Gastroesophageal sphincter (tissue), 4 donors: ENCODE measurements at regions not wholly inside any gene's neighbourhood (a gene's known extent, or its start where the extent isn't known, plus 50 kb on each side); places are given as distances from the start of the nearest gene placed in this dataset.

ENCODE experiments used
- ATAC-seq: fragments of 150-250 bp; one replicate; pipeline ENCODE4 v1.9.1; 2016; ENCODE audit warnings: mild to moderate bottlenecking, moderate library complexity
- H3K27ac ChIP-seq, 4 donors: fragments of 200-600 bp; sonication (generic) in 3 of 4; 1 replicate in 3 of 4; 2 replicates in 1 of 4; pipeline ENCODE4 v1.5.1; 2016 to 2019
- H3K27me3 ChIP-seq: fragments of 200-600 bp; sonication (generic); one replicate; pipeline ENCODE4 v1.5.1; 2019
- H3K36me3 ChIP-seq, 2 donors: fragments of 200-600 bp; sonication (generic); one replicate each; pipeline ENCODE4 v1.5.1; 2019; ENCODE audit warnings: control low read depth in 1 of 2
- H3K4me1 ChIP-seq, 3 donors: fragments of 200-600 bp; sonication (generic); 1 replicate in 2 of 3; 2 replicates in 1 of 3; pipeline ENCODE4 v1.5.1; 2016 to 2019; ENCODE audit warnings: control low read depth in 2 of 3
- H3K4me3 ChIP-seq, 2 donors: fragments of 200-600 bp; sonication (generic); one replicate each; pipeline ENCODE4 v1.5.1; 2019; ENCODE audit warnings: mild to moderate bottlenecking in 1 of 2, moderate library complexity in 1 of 2
- H3K9me3 ChIP-seq, 3 donors: fragments of 200-600 bp; sonication (generic); one replicate each; pipeline ENCODE4 v1.5.1; 2017 to 2019; ENCODE audit warnings: control low read depth in 2 of 3
- CTCF ChIP-seq, 4 experiments: fragments of 200-600 bp in 2 of 4; fragments of 450-650 bp in 2 of 4; sonication (generic) in 1 of 4; IDR thresholded peaks; one replicate each; pipeline ENCODE4 v1.5.1; 2017 to 2019; ENCODE audit warnings: antibody characterized with exemption in 4 of 4, mild to moderate bottlenecking in 2 of 4, moderate library complexity in 2 of 4
- EP300 ChIP-seq: sonication (generic); formaldehyde crosslinking; IDR thresholded peaks from one replicate; pipeline ENCODE4 v1.6.1; 2017; ENCODE audit warnings: antibody characterized with exemption, mild to moderate bottlenecking
- POLR2A ChIP-seq, 2 donors: fragments of 450-650 bp; IDR thresholded peaks; one replicate each; pipeline ENCODE4 v1.6.1; 2017; ENCODE audit warnings: antibody characterized with exemption in 2 of 2, mild to moderate bottlenecking in 2 of 2, moderate library complexity in 1 of 2
- POLR2AphosphoS5 ChIP-seq: sonication (generic); formaldehyde crosslinking; IDR thresholded peaks from one replicate; pipeline ENCODE4 v1.6.1; 2017; ENCODE audit warnings: antibody characterized with exemption
- WGBS, 2 donors: methylation state at CpG; one replicate each; pipeline ENCODE4 v1.1.5; 2018; ENCODE audit warnings: low coverage in 1 of 2; 5-methylcytosine and 5-hydroxymethylcytosine counted together

- no peak overlapping the region for H3K27ac ChIP-seq
- H3K9me3 ChIP-seq = no peaks in the 10 kb centered on the region
- ATAC-seq = no peak
- peaks cover 0 to 28% (median 3%) of the 10 kb centered on the region in 3 donors for H3K4me1 ChIP-seq
- 47 to 73% methylated on average over 3 to 4 of the region's 4 CpGs for whole genome bisulfite sequencing, 2 donors
- TF ChIP-seq EP300 (no peak), POLR2A (IDR thresholded peaks at IDR 0.05) (no peak), CTCF (IDR thresholded peaks at IDR 0.05) (no peak), POLR2AphosphoS5 (no peak)
- peaks cover 19% of the 10 kb centered on the region for H3K27me3 ChIP-seq
- H3K36me3 ChIP-seq = no peaks in the 10 kb centered on the region
- no peak overlapping the region for H3K4me3 ChIP-seq
Observed at GRCh38 chr13:111662895-111663294, 342.5 kb downstream of the TEX29 start.

DNA sequence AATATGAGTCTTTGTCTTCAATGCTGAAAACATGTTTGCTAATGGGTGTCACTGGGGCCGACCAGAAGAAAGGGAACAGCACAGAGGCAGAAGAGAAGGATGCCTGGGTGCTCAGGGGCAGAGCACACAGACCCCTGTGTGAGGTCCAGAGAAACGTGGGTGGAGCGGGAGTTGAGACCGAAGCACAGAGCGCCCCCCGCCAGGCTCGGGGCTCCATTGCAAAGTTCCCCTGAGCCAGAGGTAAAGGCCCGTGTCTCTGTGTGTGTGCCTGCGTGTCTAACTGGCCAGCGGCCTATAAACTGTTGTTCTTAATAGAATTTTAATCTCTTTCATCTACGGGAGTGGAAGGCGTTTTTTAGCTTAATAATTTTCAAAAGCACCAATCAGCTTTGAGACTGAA lies 343.1 kb downstream of the TEX29 start:
- no peaks in the 10 kb centered on the region for H3K9me3 ChIP-seq
- ATAC-seq = no peak
- H3K36me3 ChIP-seq = no peaks in the 10 kb centered on the region
- no peak overlapping the region for H3K4me3 ChIP-seq
- H3K4me1 ChIP-seq = peaks cover 0 to 28% (median 3%) of the 10 kb centered on the region in 3 donors
- peak overlapping the region in 3 of 4 donors; percentile 14 to 37 (median 29) for H3K27ac ChIP-seq
- TF ChIP-seq EP300 (no peak), POLR2A (IDR thresholded peaks at IDR 0.05) (no peak), POLR2AphosphoS5 (no peak), CTCF (IDR thresholded peaks at IDR 0.05) (no peak)
- 56 to 74% methylated on average over 9 to 10 of the region's 12 CpGs for WGBS, 2 donors
- H3K27me3 ChIP-seq = peaks cover 21% of the 10 kb centered on the region

- no peaks in the 10 kb centered on the region for H3K9me3 ChIP-seq
- WGBS, 2 donors = 28 to 32% methylated on average over 2 to 3 of the region's 9 CpGs
- no peak for ATAC-seq
- H3K36me3 ChIP-seq = no peaks in the 10 kb centered on the region
- no peak overlapping the region for H3K27ac ChIP-seq
- peaks cover 23% of the 10 kb centered on the region for H3K27me3 ChIP-seq
- TF ChIP-seq POLR2A (IDR thresholded peaks at IDR 0.05) = no peak
- no peak for TF ChIP-seq CTCF (IDR thresholded peaks at IDR 0.05)
- TF ChIP-seq EP300 = no peak
- TF ChIP-seq POLR2AphosphoS5 = no peak
- no peak overlapping the region for H3K4me3 ChIP-seq
- H3K4me1 ChIP-seq = peaks cover 0 to 28% (median 3%) of the 10 kb centered on the region in 3 donors
Observed at GRCh38 chr13:111663953-111664421, 343.5 kb downstream of the TEX29 start.

GRCh38 chr13:111664696-111665095 lies 344.3 kb downstream of the TEX29 start:
- no peaks in the 10 kb centered on the region for H3K36me3 ChIP-seq
- peaks cover 23% of the 10 kb centered on the region for H3K27me3 ChIP-seq
- no peak overlapping the region for H3K27ac ChIP-seq
- WGBS, 2 donors = no CpG with 5 or more reads among the region's 4 CpGs
- H3K4me1 ChIP-seq = peaks cover 0 to 23% (median 3%) of the 10 kb centered on the region in 3 donors
- H3K4me3 ChIP-seq = no peak overlapping the region
- TF ChIP-seq CTCF (IDR thresholded peaks at IDR 0.05) = no peak
- no peak for TF ChIP-seq POLR2A (IDR thresholded peaks at IDR 0.05)
- no peak for TF ChIP-seq EP300
- TF ChIP-seq POLR2AphosphoS5 = no peak
- no peaks in the 10 kb centered on the region for H3K9me3 ChIP-seq
- ATAC-seq = no peak

DNA sequence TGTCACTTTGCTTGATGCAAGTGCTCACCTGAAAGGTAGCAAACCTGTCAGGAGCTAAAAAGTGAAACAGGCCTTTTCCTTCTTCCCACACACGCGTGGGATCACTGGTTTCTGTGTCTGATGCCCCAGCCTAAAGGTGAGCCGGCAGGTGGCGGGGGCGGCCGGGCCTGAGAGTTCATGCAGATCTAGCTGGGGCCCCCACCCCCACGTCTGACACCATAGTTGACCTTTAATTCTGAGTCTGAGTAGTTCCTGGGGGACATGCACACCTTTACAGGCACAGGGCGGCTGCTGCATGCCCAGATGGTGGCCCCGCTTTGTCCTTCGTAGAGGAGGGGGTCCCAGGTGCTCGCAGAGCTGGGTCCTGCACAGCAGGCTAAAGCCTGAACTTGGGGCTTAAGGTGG lies 345.3 kb downstream of the TEX29 start:
- H3K9me3 ChIP-seq = no peaks in the 10 kb centered on the region
- H3K27ac ChIP-seq = no peak overlapping the region
- H3K36me3 ChIP-seq = no peaks in the 10 kb centered on the region
- peaks cover 0 to 22% (median 0%) of the 10 kb centered on the region in 3 donors for H3K4me1 ChIP-seq
- no peak overlapping the region for H3K4me3 ChIP-seq
- 74% methylated on average over 7 of the region's 11 CpGs; no CpG with 5 or more reads in 1 of the 2 donors for WGBS, 2 donors
- H3K27me3 ChIP-seq = peaks cover 23% of the 10 kb centered on the region
- ATAC-seq = no peak
- no peak for TF ChIP-seq EP300
